ENCODE measurements at regions not wholly inside any gene's neighbourhood (a gene's known extent, or its start where the extent isn't known, plus 50 kb on each side); places are given as distances from the start of the nearest gene placed in this dataset.

DNA sequence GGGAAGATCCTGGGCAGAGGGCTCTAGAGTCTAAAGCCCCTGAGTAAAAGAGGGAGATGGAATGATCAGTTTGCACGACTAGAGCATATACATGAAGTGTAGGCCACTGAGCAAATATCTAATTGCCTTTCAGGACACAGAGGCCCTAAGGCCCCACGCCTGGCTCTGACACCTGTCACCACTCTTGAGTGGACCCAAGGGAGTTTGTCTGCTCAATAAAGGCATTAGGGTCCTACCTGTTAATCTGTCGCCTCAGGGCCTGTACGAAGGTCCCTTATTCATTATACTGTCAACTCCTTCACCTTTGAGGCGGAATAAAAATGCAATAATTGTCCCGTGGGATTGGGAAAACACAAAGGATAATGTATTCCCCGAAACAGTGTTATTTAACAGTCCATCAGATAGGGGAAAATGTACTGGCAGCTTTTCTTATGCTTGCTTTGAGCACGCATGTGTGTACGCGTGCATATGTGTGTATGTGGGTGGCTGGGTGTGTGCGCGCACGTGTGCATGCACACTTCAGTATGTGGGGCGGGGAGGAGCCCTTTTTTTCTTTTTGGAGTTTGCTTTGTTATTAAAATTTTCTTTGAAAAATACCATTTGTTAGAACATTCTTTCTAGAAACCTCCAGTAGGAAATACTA lies 161.8 kb upstream of the SERP2 start:
- no peaks in the 10 kb centered on the region for H3K9me3 Mint-ChIP-seq
- no peak for DNase-seq
- H3K27ac Mint-ChIP-seq, result no peak overlapping the region
- H3K4me3 Mint-ChIP-seq, result no peak overlapping the region
- no peaks in the 10 kb centered on the region for H3K4me1 Mint-ChIP-seq
- H3K27me3 Mint-ChIP-seq, result no peaks in the 10 kb centered on the region
- no peaks in the 10 kb centered on the region for H3K36me3 Mint-ChIP-seq

- Mint-ChIP-seq H3K4me3 (no peak overlapping the region), H3K36me3 (no peaks in the 10 kb centered on the region), H3K4me1 (no peaks in the 10 kb centered on the region), H3K27ac (no peak overlapping the region), H3K9me3 (no peaks in the 10 kb centered on the region), H3K27me3 (no peaks in the 10 kb centered on the region)
- no peak for DNase-seq
Measured at GRCh38 chr13:44212633-44213396, 160.8 kb upstream of the SERP2 start.

DNA sequence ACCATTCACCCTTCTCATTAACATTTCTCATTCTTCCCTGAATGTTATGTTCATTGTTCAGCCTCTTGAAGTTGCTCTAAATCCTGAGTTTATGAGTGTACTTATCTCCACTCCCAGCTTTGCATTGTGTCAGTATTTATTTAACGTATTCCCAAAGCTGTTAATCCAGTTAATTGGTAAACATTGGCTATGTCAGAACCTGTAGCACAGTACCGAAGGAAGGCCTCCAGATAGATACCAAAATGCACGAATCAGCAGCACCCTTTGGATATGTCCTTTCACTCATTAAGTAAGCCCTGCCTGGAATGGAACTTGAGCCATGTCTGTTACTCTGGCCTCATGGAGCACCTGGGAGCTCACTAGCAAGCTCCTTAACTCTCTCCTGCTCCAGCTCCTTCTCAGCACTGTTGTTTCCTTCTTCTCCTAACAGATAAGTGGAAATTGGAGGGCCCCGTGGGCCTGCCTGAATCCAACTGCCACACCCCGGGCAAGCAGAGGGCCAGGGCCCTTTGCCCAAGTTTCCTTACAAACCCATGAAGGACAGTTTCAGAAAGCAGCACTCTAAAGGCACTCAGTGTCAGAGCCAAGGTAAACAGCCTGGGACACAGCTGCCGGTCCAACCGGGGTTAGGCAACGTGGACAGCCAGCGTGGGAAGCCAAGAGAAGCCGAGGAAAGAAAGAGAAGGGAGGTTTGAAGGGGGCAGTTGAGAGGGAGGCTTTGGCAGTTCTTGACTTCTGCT lies 155.0 kb upstream of the SERP2 start:
- no peak for DNase-seq
- no peaks in the 10 kb centered on the region for H3K27me3 Mint-ChIP-seq
- H3K9me3 Mint-ChIP-seq, result no peaks in the 10 kb centered on the region
- H3K27ac Mint-ChIP-seq, result no peak overlapping the region
- no peak overlapping the region for H3K4me3 Mint-ChIP-seq
- no peaks in the 10 kb centered on the region for H3K36me3 Mint-ChIP-seq
- H3K4me1 Mint-ChIP-seq, result no peaks in the 10 kb centered on the region

DNA sequence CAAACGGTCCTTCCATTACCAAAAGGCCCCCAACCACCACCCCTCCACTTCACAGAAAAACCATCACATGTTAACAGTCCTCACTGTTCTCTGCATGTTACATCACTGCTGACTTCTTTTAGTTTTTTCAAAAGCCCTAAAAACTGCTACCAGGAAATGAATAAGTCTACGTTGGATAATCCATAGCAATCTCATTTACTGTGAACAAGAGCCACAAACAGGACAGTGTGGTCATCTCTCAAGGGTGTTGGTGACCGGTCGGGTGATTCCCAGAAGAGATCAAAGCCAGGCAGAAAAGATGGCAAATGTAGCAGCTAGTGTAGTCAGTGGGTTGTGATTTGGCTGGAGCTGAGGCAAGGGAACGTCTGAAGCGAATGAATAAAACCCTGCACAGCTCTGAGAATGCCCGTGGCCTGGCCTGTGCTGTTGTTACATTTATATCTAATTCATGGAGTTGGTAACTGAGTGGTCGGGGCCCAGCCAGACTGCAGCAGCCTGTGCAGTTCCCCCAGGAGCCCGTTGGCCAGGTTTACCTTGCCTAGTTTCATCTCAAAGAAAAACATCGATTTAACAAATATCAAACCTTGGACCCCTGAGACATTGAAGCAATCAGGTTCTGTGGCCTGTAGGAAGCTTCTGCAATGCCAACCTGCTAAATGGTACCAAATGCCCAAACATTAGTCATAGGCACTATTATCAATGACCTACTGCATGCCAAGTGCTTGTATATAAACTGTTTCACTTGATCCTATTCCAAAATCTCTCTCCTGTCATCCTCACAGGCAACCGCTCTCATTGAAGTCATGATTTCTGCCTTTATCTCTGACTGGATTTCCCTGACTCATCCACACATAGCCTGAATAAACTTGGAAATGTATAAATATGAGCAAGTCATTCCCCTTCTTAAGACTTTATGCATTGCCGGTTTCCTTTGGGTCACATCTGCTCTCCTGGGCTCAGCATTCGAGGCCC lies 153.8 kb upstream of the SERP2 start:
- Mint-ChIP-seq H3K4me1 (no peaks in the 10 kb centered on the region), H3K27me3 (no peaks in the 10 kb centered on the region), H3K4me3 (no peak overlapping the region), H3K27ac (no peak overlapping the region), H3K36me3 (no peaks in the 10 kb centered on the region), H3K9me3 (no peaks in the 10 kb centered on the region)
- no peak for DNase-seq

DNA sequence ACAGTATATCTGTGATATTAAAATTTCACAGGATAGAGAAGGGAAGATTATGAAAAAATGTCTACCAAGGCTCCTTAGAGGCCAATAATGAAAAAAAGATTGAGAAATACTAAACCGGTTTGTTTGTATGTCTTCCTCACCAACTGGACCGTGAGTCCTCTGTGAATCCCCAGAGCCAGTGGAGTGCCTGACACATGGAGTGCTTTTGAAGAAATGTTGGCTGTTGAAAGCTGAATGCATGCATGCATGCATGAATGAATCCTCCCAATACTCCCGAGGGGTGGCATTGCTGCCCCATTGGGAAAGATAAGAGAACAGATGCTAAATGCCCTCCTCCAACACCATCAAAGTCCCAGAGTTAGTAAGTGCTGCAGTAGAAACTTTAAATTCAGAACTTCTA lies 152.7 kb upstream of the SERP2 start:
- no peak for DNase-seq
- Mint-ChIP-seq H3K4me1 (no peaks in the 10 kb centered on the region), H3K4me3 (no peak overlapping the region), H3K27ac (no peak overlapping the region), H3K27me3 (no peaks in the 10 kb centered on the region), H3K36me3 (no peaks in the 10 kb centered on the region), H3K9me3 (no peaks in the 10 kb centered on the region)

DNA sequence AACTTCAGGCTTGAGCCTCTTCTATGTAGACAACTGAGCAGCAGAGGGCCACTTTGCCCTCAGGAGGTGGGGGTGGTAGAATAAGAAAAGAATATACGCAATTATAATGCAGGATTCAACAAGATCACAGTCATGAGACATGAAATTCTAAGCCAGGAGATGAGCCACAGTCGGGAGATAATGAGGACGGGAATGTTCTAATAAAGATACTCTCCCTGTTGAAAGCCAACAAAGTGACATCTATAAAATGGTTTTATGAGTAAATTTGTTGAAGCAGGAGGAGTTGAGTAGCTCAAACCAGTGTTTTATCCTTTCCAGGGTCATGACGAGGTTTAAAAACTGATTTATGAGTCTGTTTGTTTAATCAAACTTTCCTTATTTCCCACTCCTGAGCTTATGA lies 152.0 kb upstream of the SERP2 start:
- Mint-ChIP-seq H3K9me3 (no peaks in the 10 kb centered on the region), H3K27me3 (no peaks in the 10 kb centered on the region), H3K27ac (no peak overlapping the region), H3K36me3 (no peaks in the 10 kb centered on the region), H3K4me1 (no peaks in the 10 kb centered on the region), H3K4me3 (no peak overlapping the region)
- no peak for DNase-seq

GRCh38 chr13:44223770-44224444 lies 149.7 kb upstream of the SERP2 start:
- no peaks in the 10 kb centered on the region for H3K9me3 Mint-ChIP-seq

GRCh38 chr13:44224450-44225149 lies 149.0 kb upstream of the SERP2 start:
- H3K27me3 Mint-ChIP-seq, result no peaks in the 10 kb centered on the region
- H3K36me3 Mint-ChIP-seq, result no peaks in the 10 kb centered on the region
- H3K4me1 Mint-ChIP-seq, result no peaks in the 10 kb centered on the region
- DNase-seq, result no peak
- H3K9me3 Mint-ChIP-seq, result no peaks in the 10 kb centered on the region
- no peak overlapping the region for H3K4me3 Mint-ChIP-seq
- no peak overlapping the region for H3K27ac Mint-ChIP-seq

More at GRCh38 chr13:44223770-44224444, 149.7 kb upstream of the SERP2 start:
- H3K4me3 Mint-ChIP-seq, result no peak overlapping the region
- no peak for DNase-seq
- H3K27me3 Mint-ChIP-seq, result no peaks in the 10 kb centered on the region
- H3K27ac Mint-ChIP-seq, result no peak overlapping the region
- H3K36me3 Mint-ChIP-seq, result no peaks in the 10 kb centered on the region
- H3K4me1 Mint-ChIP-seq, result no peaks in the 10 kb centered on the region

- no peak for DNase-seq
- Mint-ChIP-seq H3K4me1 (peaks cover 2% of the 10 kb centered on the region), H3K27me3 (no peaks in the 10 kb centered on the region), H3K36me3 (no peaks in the 10 kb centered on the region), H3K27ac (no peak overlapping the region), H3K4me3 (no peak overlapping the region), H3K9me3 (no peaks in the 10 kb centered on the region)
Measured at GRCh38 chr13:44229371-44230030, 144.1 kb upstream of the SERP2 start.

GRCh38 chr13:44230071-44230470 lies 143.6 kb upstream of the SERP2 start:
- H3K9me3 Mint-ChIP-seq, result no peaks in the 10 kb centered on the region
- no peak overlapping the region for H3K4me3 Mint-ChIP-seq
- H3K27me3 Mint-ChIP-seq, result no peaks in the 10 kb centered on the region
- peaks cover 2% of the 10 kb centered on the region for H3K4me1 Mint-ChIP-seq
- H3K27ac Mint-ChIP-seq, result no peak overlapping the region
- DNase-seq, result no peak
- H3K36me3 Mint-ChIP-seq, result no peaks in the 10 kb centered on the region

- no peak overlapping the region for H3K4me3 Mint-ChIP-seq
- H3K36me3 Mint-ChIP-seq, result no peaks in the 10 kb centered on the region
- peaks cover 2% of the 10 kb centered on the region for H3K4me1 Mint-ChIP-seq
- H3K27me3 Mint-ChIP-seq, result no peaks in the 10 kb centered on the region
- H3K9me3 Mint-ChIP-seq, result no peaks in the 10 kb centered on the region
- H3K27ac Mint-ChIP-seq, result no peak overlapping the region
- no peak for DNase-seq
Measured at GRCh38 chr13:44230736-44231135, 142.9 kb upstream of the SERP2 start.

GRCh38 chr13:44231786-44232516 lies 141.7 kb upstream of the SERP2 start:
- H3K27ac Mint-ChIP-seq, result no peak overlapping the region
- no peaks in the 10 kb centered on the region for H3K9me3 Mint-ChIP-seq
- peaks cover 2% of the 10 kb centered on the region for H3K4me1 Mint-ChIP-seq
- no peak overlapping the region for H3K4me3 Mint-ChIP-seq
- H3K36me3 Mint-ChIP-seq, result no peaks in the 10 kb centered on the region
- DNase-seq, result no peak
- no peaks in the 10 kb centered on the region for H3K27me3 Mint-ChIP-seq

GRCh38 chr13:44232774-44233173 lies 140.8 kb upstream of the SERP2 start:
- Mint-ChIP-seq H3K9me3 (no peaks in the 10 kb centered on the region), H3K36me3 (no peaks in the 10 kb centered on the region), H3K27me3 (no peaks in the 10 kb centered on the region), H3K4me1 (peaks cover 7% of the 10 kb centered on the region), H3K4me3 (no peak overlapping the region), H3K27ac (no peak overlapping the region)
- DNase-seq, result no peak

All from activated naive CD8-positive, alpha-beta T cell treated with anti-CD3 and anti-CD28 coated beads for 36 hours (primary cell).